ENCODE measurements at regions not wholly inside any gene's neighbourhood (a gene's known extent, or its start where the extent isn't known, plus 50 kb on each side); places are given as distances from the start of the nearest gene placed in this dataset.
A peak's percentile ranks its signal among the peaks of the same experiment; 100 is the strongest.
"Not testable (repeated sequence)": the region's sequence is repeated elsewhere in the genome, so short reads cannot be mapped to it uniquely, and the experiment has no call there.

DNA sequence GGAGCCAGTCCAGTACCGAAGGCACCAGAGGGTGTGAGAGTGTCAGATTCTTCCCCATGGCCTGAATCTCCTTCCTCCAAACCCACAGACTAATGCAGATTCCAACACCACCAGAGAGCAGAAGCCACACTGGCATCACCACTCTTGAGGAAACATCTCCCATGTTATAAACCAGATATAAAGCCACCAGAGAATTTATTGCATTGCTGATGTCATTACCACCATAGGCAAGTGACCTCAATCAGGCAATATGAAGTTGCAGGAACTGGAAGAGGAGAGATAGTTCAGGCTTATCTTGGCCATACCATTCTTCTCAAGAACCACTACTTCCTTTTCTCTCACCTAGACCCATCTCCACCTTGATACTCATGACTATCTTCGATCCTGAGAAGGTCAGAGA lies 653.4 kb downstream of the TMEM121 start:
- DNase-seq (ENCODE audit: low read depth) = no peak
- TF ChIP-seq, protein P1, sequence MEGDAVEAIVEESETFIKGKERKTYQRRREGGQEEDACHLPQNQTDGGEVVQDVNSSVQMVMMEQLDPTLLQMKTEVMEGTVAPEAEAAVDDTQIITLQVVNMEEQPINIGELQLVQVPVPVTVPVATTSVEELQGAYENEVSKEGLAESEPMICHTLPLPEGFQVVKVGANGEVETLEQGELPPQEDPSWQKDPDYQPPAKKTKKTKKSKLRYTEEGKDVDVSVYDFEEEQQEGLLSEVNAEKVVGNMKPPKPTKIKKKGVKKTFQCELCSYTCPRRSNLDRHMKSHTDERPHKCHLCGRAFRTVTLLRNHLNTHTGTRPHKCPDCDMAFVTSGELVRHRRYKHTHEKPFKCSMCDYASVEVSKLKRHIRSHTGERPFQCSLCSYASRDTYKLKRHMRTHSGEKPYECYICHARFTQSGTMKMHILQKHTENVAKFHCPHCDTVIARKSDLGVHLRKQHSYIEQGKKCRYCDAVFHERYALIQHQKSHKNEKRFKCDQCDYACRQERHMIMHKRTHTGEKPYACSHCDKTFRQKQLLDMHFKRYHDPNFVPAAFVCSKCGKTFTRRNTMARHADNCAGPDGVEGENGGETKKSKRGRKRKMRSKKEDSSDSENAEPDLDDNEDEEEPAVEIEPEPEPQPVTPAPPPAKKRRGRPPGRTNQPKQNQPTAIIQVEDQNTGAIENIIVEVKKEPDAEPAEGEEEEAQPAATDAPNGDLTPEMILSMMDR (IDR thresholded peaks at IDR 0.05; ENCODE audit: insufficient read depth, low read depth, low read length, missing control alignments) = no peak
- no peak overlapping the region for H3K4me3 ChIP-seq (ENCODE audit: low read depth, low read length)

GRCh38 chr14:106184771-106185170 lies 658.4 kb downstream of the TMEM121 start:
- not testable (repeated sequence) for H3K4me3 ChIP-seq (ENCODE audit: low read depth, low read length); DNase-seq (ENCODE audit: low read depth)

- not testable (repeated sequence) for DNase-seq (ENCODE audit: low read depth); H3K4me3 ChIP-seq (ENCODE audit: low read depth, low read length)
Observed at GRCh38 chr14:106185174-106185836, 658.9 kb downstream of the TMEM121 start.

DNA sequence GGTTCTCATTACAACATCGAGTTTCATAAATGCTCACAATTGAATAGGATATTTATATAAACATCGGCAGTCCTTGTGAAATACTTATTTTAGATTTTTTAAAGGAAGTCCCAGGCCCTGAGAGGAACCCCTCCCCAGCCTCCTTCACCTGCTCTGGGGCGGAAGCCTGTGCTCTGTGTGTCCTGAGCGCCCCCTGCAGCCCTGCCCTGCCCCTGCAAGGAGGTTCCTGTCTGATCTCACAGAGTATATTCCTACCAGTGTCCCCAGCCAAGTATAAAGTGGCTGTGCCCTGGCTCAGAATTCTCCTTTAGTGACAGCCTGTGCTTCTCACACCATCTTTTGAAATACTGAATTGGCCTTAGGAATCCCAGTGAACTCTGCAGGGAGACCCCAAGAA lies 659.5 kb downstream of the TMEM121 start:
- H3K4me3 ChIP-seq (ENCODE audit: low read depth, low read length) = no peak overlapping the region
- TF ChIP-seq, protein P1 (IDR thresholded peaks at IDR 0.05; ENCODE audit: insufficient read depth, low read depth, low read length, missing control alignments) = peak; percentile 31
- DNase-seq (ENCODE audit: low read depth) = peak; percentile 5

- TF ChIP-seq, protein P1 (IDR thresholded peaks at IDR 0.05; ENCODE audit: insufficient read depth, low read depth, low read length, missing control alignments) = no peak
- H3K4me3 ChIP-seq (ENCODE audit: low read depth, low read length) = no peak overlapping the region
- no peak for DNase-seq (ENCODE audit: low read depth)
Observed at GRCh38 chr14:106187216-106187615, 660.8 kb downstream of the TMEM121 start.

- not testable (repeated sequence) for DNase-seq (ENCODE audit: low read depth); H3K4me3 ChIP-seq (ENCODE audit: low read depth, low read length)
Observed at GRCh38 chr14:106192701-106193100, 666.3 kb downstream of the TMEM121 start.

- TF ChIP-seq, protein P1 (IDR thresholded peaks at IDR 0.05; ENCODE audit: insufficient read depth, low read depth, low read length, missing control alignments) = peak; percentile 6
- DNase-seq (ENCODE audit: low read depth); H3K4me3 ChIP-seq (ENCODE audit: low read depth, low read length): not testable (repeated sequence)
Observed at GRCh38 chr14:106196459-106196858, 670.1 kb downstream of the TMEM121 start.

- DNase-seq (ENCODE audit: low read depth); H3K4me3 ChIP-seq (ENCODE audit: low read depth, low read length): not testable (repeated sequence)
Observed at GRCh38 chr14:106197264-106197663, 670.9 kb downstream of the TMEM121 start.

DNA sequence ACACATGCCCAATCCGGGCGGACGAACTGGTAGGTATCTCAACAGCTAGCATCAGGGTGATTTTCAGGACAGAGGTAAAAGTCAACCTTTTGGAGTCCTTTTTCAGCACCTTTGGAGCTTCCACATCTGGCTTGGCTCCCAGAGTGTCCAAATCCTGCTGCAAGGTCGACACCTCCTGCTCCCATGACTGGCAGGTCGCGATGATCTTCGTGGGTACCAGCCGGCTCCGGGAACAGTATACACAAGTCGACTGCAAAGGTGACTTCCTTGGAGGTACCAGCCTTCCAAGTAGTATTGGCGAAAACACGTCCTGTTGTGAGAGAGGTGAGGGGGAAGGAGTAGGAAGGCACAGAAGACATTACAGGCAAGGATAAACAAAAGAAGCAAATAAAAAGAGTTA lies 672.7 kb downstream of the TMEM121 start:
- TF ChIP-seq, protein P1 (IDR thresholded peaks at IDR 0.05; ENCODE audit: insufficient read depth, low read depth, low read length, missing control alignments) = no peak
- H3K4me3 ChIP-seq (ENCODE audit: low read depth, low read length) = no peak overlapping the region
- DNase-seq (ENCODE audit: low read depth) = no peak
